CD4-positive, alpha-beta T cell treated with Interleukin-15 for 4 hours (primary cell): ENCODE measurements at regions not wholly inside any gene's neighbourhood (a gene's known extent, or its start where the extent isn't known, plus 50 kb on each side); places are given as distances from the start of the nearest gene placed in this dataset.

Experiments used
- DNase-seq: peaks from one replicate; pipeline ENCODE4 v3.0.0-alpha.2; 2020; ENCODE audit warnings: low spot score

- DNase-seq = no peak
Observed at GRCh38 chr13:109368230-109368629, 418.2 kb downstream of the IRS2 start.

DNA sequence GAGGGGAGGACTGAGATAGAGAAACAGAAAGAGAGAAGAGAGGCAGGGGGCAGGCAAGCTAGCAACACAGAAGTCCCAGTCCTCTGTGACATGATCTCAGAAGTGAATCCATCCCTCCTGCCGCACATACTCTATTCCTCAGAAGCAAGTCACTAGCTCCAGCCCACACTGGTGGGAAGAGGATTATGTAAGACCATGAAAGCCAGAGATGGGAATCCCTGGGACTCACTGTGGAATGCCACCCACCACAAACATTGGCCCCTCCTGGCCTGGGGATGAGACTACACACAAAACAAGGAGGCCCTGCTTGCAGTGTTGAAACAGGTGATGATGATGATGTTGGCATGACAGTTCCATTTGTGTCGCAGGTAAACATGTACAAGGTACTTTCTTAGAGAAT lies 419.9 kb downstream of the IRS2 start:
- DNase-seq = no peak

- no peak for DNase-seq
Observed at GRCh38 chr13:109363431-109363830, 423.0 kb downstream of the IRS2 start.

GRCh38 chr13:109362616-109363015 lies 423.8 kb downstream of the IRS2 start:
- no peak for DNase-seq

DNA sequence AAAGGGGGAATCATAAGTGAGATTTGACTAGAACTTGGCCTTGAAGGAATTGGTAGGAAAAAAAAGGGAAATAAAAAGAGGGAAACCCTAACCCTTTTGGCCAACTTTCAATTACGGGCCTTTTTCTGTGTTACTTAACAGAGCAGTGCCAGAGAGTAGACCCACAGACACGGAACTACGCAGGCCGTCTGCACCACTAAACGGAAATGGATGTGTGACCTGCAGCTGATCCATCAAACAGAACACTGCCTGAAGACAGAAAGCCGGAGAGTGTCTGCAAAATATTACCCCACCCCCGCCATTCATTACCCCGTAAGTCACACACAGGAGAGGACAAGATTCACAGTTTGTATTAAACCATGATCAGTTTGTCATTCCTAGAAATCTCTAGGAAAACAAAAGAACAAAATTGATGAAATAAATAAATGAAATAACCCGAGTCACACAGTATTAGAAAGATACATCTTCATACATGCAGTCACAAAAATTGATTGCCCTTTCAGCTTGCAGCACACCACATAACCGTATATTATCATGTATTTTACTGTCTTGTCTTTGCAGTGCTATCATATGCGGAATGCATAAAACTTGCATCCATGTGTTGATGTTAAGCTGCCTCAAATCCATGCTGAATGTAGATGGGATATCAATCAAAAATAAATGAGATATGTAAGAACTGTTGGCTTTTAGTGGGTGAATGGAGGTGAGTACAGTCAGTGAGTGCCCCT lies 424.7 kb downstream of the IRS2 start:
- no peak for DNase-seq

DNA sequence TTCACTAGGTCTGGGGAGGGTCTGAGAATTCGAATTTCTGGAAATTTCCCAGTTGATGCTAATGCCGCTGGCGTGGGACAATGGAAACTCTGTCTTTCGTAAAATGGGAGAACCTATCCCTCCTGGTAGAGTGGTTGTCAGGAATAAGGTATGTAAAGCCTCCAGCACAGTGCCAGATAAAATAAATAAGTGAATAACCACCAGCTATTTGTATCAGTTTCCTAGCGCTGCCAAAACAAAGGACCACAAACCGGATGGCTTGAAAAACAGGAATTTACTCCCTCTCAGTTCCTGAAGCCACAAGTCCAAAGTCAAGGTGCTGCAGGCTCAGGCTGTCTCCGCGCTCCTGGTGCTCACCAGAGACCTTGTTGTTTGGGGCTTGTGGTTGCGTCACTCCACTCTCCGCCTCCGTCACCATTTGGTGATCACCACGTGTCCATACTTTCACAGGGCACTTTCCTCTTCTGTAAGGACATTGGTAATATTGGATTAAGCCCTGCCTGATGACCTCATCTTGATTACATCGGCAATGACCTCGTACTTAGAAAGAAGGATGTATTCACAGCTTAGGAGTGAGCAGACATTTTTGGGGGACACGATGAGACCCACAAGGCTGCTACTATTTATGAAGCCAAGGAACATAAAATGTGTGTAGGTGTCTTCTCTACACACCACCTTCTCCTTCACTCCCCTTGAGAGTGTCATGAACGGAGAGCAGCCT lies 428.5 kb downstream of the IRS2 start:
- no peak for DNase-seq

DNA sequence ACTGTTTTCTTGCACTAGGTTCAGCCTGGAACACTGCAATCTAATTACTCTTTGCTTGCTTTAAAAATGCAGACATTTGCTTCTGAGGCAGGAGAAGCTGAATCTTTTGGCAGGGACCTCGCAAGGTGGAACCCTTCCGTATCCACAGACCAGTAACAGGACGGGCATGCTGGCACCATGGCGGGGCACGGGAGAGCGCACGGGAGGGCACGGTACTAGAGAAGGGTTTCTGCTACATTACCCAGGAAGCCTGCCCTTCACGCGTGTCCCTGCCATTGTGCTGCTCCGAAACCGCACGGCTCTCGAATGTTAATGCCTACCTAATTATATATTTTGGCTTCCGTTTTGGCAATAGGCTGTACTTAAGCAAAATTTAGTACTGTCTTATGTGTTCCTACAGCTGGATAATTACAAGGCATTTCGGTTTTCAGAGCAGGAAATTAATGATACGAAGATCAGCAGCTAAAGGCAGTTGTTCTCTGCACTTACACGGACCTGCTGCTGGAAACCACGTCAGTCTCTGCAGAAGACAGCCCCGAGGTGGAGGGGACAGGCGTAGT lies 430.4 kb downstream of the IRS2 start:
- DNase-seq = no peak

GRCh38 chr13:109355166-109355565 lies 431.2 kb downstream of the IRS2 start:
- no peak for DNase-seq

DNA sequence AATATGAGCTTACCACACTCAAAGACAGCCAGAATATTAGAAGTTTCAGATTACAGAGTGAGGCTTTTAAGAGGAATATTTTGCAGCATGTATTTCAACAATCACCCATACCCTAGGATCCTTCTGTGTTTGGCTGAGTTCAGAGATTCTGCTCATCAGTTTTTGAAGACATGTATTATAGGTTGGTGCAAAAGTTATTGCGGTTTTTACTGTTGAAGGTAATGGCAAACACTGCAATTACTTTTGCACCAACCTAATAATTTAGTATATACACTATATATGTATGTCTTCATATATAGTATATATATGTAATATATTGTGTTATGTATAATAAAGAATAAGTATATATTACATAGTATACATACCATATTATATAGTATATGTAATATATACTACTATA lies 435.1 kb downstream of the IRS2 start:
- DNase-seq = no peak

DNA sequence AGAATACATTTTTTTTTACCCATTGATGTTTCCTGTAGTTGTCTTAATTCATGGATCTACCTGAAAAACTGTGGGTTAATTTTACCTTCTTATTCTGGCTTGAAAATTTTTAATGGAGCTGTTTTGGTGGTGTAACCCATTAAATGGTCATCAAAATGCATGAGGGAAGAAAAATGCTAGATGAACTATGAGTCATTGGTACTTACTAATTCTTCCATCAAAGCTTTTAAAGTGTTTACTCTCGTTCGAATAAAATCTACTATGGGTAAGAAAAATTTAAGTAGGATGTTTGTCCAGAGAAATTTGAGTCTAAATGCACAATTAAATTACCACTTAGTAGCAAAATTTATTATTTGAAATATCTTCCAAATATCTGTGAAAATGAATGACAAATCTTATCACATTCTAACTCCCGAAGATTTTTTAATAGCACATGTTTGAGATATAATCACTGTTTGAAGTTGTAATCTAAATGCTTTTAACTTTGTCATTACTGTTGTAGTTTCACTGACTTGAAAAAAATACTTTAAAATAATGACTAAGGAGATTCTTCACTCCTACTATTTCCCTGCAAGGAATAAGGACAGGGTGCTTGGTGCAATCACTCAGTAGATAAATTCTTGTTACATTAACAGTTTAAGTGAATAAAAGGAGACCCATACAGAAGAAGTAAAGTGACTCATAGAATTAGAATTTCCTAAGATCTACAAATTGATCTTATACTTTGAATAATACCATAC lies 437.7 kb downstream of the IRS2 start:
- no peak for DNase-seq

DNA sequence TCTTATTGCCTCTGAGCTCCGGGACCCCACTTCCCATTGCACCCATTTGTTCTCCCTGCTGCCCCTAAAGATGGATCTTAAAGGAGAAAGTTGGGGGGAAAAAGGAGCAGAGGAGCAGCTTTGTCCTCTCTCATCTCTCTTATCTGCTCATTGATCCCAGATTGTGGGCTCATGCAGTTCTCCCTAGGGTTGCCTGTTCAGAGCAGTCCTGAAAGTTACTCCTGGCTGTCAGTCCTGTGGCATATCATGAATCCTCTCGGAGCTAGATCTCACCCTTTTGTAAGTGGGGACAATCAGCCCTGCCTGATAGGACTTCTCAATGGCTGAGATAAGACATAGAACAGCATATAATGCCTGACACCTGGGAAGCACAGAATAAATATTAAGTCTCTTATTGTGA lies 440.3 kb downstream of the IRS2 start:
- DNase-seq = no peak

DNA sequence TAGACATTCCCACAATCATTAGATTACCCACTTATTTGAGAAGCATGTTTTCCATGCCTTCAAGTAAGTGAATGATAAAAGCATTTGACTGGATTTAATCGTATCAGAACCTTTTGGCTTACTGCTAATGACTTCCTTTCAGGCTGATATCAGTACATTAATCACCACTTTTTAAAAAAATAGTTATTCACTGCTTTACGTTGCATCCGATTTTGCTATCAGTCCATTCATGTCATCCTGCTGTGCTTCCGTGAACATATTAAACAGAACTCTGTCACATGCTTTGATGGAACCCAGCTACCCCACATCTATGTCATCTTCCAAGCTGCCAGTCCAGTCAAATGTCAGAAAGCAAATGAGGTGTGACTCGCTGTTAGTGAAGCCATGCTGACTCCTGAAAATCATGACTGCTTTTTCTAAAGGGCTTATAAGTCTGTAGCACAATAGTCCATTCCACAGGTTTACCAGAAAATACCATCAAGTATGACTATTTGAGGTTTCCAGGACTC lies 440.9 kb downstream of the IRS2 start:
- DNase-seq = no peak

- no peak for DNase-seq
Observed at GRCh38 chr13:109344552-109345157, 441.7 kb downstream of the IRS2 start.

DNA sequence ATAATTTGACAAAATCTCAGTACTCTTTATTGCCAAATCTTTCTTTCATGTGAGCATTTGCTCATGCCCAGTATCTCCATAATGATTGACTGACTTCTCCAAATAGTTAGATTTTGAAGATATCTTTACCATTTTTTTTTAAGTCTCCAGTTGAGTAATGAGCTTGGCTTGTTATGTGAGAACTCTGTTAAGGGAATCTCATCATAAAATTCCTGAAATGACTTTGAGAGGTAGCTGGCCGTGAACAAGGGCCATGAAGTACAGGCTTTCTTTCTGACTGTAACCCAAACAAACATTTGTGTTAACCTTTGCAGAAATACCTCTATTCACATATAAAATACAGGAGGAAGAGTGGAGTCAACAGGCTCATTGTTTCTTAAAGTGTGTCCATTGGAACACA lies 449.7 kb downstream of the IRS2 start:
- no peak for DNase-seq

DNA sequence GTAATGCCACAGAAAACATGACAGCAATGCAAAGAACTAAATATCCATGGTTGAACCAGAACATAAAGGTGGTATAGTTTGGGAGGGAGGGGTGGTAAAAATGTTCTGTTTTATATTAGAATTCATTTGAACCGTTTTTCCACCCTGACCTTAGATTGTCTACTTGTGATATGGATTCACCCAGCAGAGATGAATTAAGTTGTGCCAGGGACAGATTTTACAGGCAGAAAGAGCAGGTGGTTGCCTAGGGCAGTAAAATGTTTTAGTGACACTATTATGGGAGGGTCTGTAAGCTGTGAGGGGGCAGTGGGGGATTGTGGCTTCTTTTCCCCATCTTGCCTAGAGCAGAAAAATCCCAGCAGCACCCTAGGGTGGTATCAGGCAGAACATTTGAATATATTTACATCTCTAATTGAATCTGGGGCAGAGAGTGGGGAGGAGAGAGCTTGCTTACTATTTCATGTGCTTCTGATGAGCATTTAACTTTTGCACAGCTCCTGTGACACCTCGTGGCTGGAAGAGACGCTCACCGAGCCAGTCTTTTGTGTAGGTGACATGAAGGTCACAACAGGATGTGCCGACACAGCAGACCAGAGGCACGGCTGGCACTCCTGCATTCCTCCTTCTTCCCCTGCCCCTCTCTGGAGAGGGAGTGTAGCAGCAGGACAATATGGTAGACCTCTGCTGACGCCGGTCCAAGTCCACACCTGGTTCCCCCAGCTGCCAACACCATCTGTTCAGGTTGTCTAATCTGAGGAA lies 452.3 kb downstream of the IRS2 start:
- no peak for DNase-seq

DNA sequence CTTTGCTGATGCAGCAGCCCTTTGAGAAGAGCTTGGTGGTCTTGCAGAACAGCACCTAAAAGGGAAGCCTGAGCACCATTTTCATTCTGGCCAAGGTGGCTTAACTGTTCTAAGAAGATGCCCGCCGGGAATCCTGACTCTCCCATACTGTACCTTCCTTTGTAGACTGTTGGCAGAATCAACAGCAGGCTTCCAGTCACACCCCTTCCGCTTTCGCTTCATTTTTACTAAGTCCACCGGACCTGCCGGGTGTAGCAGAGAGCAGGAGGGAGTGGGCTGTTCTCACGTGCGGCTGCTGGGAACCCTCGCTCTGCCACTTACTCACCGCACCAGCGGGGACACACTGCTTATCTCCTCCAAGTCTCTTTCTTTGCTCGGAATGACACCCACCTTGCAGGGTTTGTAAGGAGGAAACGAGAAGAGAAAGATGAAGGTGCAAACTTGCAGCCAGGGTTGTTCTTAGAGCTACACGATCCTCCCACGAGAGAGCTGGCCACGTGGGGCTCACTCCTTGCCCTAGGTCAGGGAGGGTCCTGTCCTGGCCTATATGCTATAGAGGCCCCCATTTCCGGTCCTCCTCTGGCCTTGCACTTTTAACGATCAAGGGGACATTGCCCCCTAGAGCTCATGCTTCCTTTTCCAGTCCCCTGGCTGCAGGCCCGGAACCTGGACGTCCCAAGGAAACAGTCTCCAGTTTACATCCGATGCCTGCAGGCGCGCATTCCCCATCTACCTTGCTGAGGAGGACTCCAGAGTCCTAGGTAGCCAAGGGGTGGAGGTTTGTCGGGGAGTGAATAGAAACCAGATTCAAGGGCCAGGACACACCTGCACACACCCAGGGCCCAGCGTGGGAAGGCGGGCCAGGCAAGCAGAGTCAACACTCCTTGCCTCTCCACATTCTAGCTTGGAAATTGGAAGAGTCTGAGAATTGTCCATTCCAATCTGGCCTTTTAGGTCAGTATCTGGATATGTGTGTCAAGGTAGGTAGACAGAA lies 453.6 kb downstream of the IRS2 start:
- no peak for DNase-seq

DNA sequence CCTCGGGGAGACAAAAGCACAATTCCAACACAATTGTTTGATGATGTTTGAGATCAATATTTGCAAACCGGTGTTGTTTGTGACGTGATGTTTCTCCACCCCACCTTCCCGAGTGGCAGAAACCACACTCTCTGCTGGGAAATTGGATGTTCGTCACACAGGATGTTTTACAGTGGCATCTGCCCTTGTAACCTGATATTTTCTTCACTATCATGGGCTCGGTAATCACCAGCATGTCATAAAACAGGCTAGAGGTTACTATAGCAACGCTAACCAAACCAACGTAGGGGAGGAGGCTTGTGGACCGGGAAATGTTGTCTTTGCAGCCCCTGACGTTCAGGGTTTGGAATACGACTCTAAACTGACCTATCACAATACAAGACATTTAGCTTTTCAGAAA lies 454.5 kb downstream of the IRS2 start:
- DNase-seq = no peak

- DNase-seq = no peak
Observed at GRCh38 chr13:109331011-109331433, 455.4 kb downstream of the IRS2 start.

- no peak for DNase-seq
Observed at GRCh38 chr13:109330123-109330522, 456.3 kb downstream of the IRS2 start.

DNA sequence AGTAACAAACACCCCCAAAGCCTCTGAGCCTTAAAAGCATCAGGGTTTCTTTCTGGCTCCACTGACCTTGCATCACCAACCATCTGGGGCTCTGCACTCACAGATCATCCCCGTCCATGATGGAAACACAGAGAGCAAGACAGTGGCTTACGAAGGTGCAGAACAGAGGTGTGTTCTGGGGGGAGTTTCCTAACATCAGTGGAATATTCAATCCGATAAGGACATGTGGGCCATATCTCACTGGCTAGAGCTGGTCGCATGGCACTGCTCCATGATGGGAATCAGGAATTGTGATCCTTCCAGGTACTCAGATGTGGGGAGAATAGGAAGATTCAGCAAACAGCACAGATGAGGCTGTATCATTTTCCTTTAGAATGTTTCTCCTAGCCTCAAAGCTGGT lies 457.2 kb downstream of the IRS2 start:
- DNase-seq = no peak
